Right lobe of liver (tissue), 6 donors: ENCODE measurements at regions not wholly inside any gene's neighbourhood (a gene's known extent, or its start where the extent isn't known, plus 50 kb on each side); places are given as distances from the start of the nearest gene placed in this dataset.
A peak's percentile ranks its signal among the peaks of the same experiment; 100 is the strongest.

Experiments
- ATAC-seq, 4 donors: fragments of 200-7000 bp; cut with Tn5 transposase; one replicate each; pipeline ENCODE4 v1.9.1; 2020; ENCODE audit warnings: mild to moderate bottlenecking in 4 of 4, moderate library complexity in 4 of 4
- DNase-seq, 3 donors: peaks; one replicate each; pipeline ENCODE4 v3.0.0-alpha.2; 2020
- H3K27ac ChIP-seq, 3 donors: fragments of 200-600 bp; one replicate each; pipeline ENCODE4 v1.8.0; 2022
- H3K27me3 ChIP-seq, 2 donors: fragments of 200-600 bp; one replicate each; pipeline ENCODE4 v1.8.0; 2022
- H3K36me3 ChIP-seq, 4 donors: fragments of 200-600 bp; sonication (generic) in 1 of 4; one replicate each; pipeline versions ENCODE4 v1.5.1 to v1.8.0; 2017 to 2022; ENCODE audit warnings: control low read depth in 1 of 4
- H3K4me1 ChIP-seq, 4 donors: fragments of 200-600 bp; sonication (generic) in 1 of 4; one replicate each; pipeline versions ENCODE4 v1.5.1 to v1.8.0; 2017 to 2022; ENCODE audit warnings: control low read depth in 1 of 4
- H3K4me3 ChIP-seq, 3 donors: fragments of 200-600 bp; one replicate each; pipeline ENCODE4 v1.8.0; 2022
- H3K9me3 ChIP-seq, 4 donors: fragments of 200-600 bp; sonication (generic) in 1 of 4; one replicate each; pipeline versions ENCODE4 v1.5.1 to v1.8.0; 2017 to 2022; ENCODE audit warnings: control low read depth in 1 of 4
- POLR2A ChIP-seq: fragments of 450-650 bp; IDR thresholded peaks from one replicate; pipeline ENCODE4 v1.6.1; 2017; ENCODE audit warnings: antibody characterized with exemption, mild to moderate bottlenecking
- WGBS: methylation state at CpG from one replicate; pipeline ENCODE4 v1.1.6; 2018; ENCODE audit warnings: low coverage, low lambda C conversion rate; ENCODE audit not compliant: insufficient coverage; ENCODE audit errors: missing lambda C conversion rate; 5-methylcytosine and 5-hydroxymethylcytosine counted together
- intact Hi-C, 2 donors: fragments of 100-400 bp; cut with DNase I; formaldehyde crosslinking; loops; one replicate each; pipeline versions ENCODE4 v1.11.2 to v1.14.1; 2022
- TF ChIP-seq, protein P1 (sequence below), 4 donors: fragments of 200-600 bp in 3 of 4; fragments of 450-650 bp in 1 of 4; IDR thresholded peaks; one replicate each; pipeline versions ENCODE4 v1.5.1 to v1.8.0; 2016 to 2022; ENCODE audit warnings: antibody characterized with exemption in 4 of 4, mild to moderate bottlenecking in 2 of 4
- donor health status: DM: no; HTN: yes; CAD: no.
- donor health status: DM: no; HTN: no; CAD: no.
- donor health status: DM: no; HTN: no; CAD: no.
- donor health status: DM: no; HTN: yes; CAD: no.
- donor health status: DM: no; HTN: yes; CAD: no.

DNA sequence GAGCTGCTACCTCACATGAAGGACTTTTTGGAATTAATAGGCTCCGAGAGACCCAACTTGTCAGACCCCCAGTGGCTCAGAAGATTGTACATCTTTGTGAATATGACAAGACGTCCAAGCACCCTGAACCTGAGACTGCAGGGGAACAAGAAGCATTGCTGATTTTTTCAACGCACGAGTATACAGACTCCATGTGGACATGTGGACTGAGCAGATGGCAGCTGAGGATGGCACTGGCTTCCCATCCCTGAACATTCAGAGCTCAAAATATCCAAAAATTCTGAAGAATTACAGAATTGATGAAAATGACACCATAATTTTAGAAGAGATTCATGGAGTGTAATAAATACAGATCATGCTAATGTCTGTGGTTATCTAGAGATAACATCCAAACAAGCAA is 254.1 kb downstream of the MZT1 start:
- Histone ChIP-seq H3K27me3 (no peaks in the 10 kb centered on the region), H3K4me1 (no peaks in the 10 kb centered on the region), H3K36me3 (no peaks in the 10 kb centered on the region), H3K27ac (no peak overlapping the region), H3K4me3 (no peak overlapping the region), H3K9me3 (no peaks in the 10 kb centered on the region)
- DNase-seq (no peak), ATAC-seq (no peak)
- TF ChIP-seq, protein P1, sequence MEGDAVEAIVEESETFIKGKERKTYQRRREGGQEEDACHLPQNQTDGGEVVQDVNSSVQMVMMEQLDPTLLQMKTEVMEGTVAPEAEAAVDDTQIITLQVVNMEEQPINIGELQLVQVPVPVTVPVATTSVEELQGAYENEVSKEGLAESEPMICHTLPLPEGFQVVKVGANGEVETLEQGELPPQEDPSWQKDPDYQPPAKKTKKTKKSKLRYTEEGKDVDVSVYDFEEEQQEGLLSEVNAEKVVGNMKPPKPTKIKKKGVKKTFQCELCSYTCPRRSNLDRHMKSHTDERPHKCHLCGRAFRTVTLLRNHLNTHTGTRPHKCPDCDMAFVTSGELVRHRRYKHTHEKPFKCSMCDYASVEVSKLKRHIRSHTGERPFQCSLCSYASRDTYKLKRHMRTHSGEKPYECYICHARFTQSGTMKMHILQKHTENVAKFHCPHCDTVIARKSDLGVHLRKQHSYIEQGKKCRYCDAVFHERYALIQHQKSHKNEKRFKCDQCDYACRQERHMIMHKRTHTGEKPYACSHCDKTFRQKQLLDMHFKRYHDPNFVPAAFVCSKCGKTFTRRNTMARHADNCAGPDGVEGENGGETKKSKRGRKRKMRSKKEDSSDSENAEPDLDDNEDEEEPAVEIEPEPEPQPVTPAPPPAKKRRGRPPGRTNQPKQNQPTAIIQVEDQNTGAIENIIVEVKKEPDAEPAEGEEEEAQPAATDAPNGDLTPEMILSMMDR (IDR thresholded peaks at IDR 0.05) = no peak
- TF ChIP-seq POLR2A = no peak
- intact Hi-C loops = no loop called here
- 83% methylated on average over 3 of the region's 4 CpGs for WGBS

DNA sequence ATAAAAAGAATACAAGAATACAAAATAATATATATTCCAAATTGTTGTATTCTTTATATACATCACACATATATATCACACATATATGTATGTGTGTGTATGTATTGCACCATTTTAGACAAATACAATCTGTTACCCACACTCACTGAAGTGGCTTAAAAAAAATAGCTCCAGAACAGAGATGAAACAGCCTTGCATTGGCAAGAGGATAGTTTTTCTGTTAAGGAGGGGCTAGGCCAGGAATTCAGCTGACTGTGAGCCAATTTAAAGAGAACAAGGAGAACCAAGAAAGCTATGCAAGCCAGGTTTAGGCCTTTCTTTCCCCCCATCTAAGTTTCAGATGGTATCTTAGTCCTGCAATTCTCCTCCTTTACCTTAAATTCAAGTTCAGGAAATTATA is 257.5 kb downstream of the MZT1 start:
- no peak overlapping the region for H3K27ac ChIP-seq
- H3K4me3 ChIP-seq = no peak overlapping the region
- DNase-seq (no peak), ATAC-seq (no peak)
- TF ChIP-seq, protein P1 (IDR thresholded peaks at IDR 0.05) = no peak
- no peak for TF ChIP-seq POLR2A
- no peaks in the 10 kb centered on the region for H3K4me1 ChIP-seq
- no peaks in the 10 kb centered on the region for H3K27me3 ChIP-seq
- no peaks in the 10 kb centered on the region for H3K36me3 ChIP-seq
- intact Hi-C loops = no loop called here
- no peaks in the 10 kb centered on the region for H3K9me3 ChIP-seq

DNA sequence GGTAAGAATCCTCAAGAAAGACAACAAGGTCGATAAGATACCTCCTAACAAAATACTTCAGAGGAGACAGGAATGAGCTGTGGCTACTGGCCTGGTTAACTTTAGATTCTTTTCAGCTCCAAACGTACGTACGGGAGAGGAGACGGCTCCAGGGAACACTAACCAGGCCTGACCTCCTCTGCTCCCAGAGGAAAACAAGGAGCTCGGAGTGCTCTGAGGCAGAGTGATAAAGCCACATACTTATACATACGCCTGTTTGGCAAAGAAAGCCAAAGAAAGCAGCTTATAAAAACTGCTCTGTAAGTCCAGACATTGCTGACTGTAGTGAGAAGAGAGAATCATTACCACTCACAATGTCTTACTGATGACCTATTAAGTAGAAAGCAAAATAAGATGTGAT is 263.9 kb downstream of the MZT1 start:
- no peak for DNase-seq
- H3K9me3 ChIP-seq = no peaks in the 10 kb centered on the region
- WGBS = 61% methylated on average over 7 of the region's 7 CpGs
- intact Hi-C loops = no loop called here
- H3K36me3 ChIP-seq = no peaks in the 10 kb centered on the region
- no peak overlapping the region for H3K27ac ChIP-seq
- peaks cover 0 to 10% (median 0%) of the 10 kb centered on the region in 4 donors for H3K4me1 ChIP-seq
- H3K4me3 ChIP-seq = no peak overlapping the region
- no peak for TF ChIP-seq POLR2A
- TF ChIP-seq, protein P1 (IDR thresholded peaks at IDR 0.05) = no peak
- no peaks in the 10 kb centered on the region for H3K27me3 ChIP-seq
- peak in 3 of 4 donors; percentile 63 to 67 (median 65) for ATAC-seq

DNA sequence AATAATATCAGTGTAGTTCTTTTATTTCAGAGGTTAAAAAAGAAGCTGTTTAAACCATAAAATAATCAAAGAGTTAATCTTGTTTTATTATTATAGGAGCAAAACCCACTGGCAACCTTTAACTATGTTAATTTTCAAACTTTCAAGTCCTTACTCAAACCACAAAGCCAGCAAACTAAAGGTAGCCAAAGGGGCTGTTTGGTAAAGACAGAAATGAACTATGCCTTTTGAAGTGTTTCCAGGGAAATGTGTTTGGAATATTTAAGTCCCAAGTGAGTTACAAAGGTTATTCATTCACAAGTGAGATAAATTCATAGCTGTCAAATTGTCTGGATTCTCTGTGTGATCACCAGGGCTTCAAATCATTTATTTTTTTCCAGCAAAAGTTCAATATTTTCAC is 264.7 kb downstream of the MZT1 start:
- intact Hi-C loops = no loop called here
- DNase-seq (no peak), ATAC-seq (peak in 2 of 4 donors; percentile 75 to 83)
- Histone ChIP-seq H3K36me3 (no peaks in the 10 kb centered on the region), H3K9me3 (no peaks in the 10 kb centered on the region), H3K4me1 (peaks cover 0 to 10% (median 0%) of the 10 kb centered on the region in 4 donors), H3K4me3 (no peak overlapping the region), H3K27me3 (no peaks in the 10 kb centered on the region), H3K27ac (no peak overlapping the region)
- TF ChIP-seq POLR2A = no peak
- TF ChIP-seq, protein P1 (IDR thresholded peaks at IDR 0.05) = no peak

DNA sequence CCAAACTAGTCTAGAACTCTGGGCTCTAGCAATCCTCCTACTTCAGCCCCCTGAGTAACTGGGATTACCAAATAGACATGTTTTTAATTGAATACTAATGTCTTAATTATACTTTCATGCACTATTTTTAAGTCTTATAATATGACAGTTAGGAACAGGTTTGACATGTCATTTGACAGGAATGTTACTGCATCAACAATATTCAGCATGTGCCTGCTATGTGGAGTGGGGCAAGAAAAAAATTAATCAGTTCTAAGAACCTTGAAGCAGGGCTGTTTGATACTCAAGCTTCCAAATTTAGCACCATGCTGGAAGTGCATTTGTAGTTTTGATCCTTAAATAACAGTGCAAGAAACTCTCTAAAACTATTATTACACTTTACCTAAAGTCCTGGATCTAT is 265.3 kb downstream of the MZT1 start:
- intact Hi-C loops = no loop called here
- no peak for DNase-seq
- ATAC-seq = no peak
- no peak for TF ChIP-seq POLR2A
- TF ChIP-seq, protein P1 (IDR thresholded peaks at IDR 0.05) = no peak
- Histone ChIP-seq H3K36me3 (no peaks in the 10 kb centered on the region), H3K9me3 (no peaks in the 10 kb centered on the region), H3K27ac (no peak overlapping the region), H3K4me3 (no peak overlapping the region), H3K4me1 (peaks cover 0 to 10% (median 0%) of the 10 kb centered on the region in 4 donors), H3K27me3 (no peaks in the 10 kb centered on the region)
